ENCODE measurements at regions not wholly inside any gene's neighbourhood (a gene's known extent, or its start where the extent isn't known, plus 50 kb on each side); places are given as distances from the start of the nearest gene placed in this dataset.

- TF ChIP-seq CTCF (IDR thresholded peaks at IDR 0.05) (peak; percentile 72 to 79 (median 74)), POLR2A (IDR thresholded peaks at IDR 0.05) (no peak)
Measured at GRCh38 chr12:128069359-128069997, 197.5 kb upstream of the TMEM132C start.

All from adrenal gland (tissue), 5 donors.